Calu3 (cell line): ENCODE measurements at regions not wholly inside any gene's neighbourhood (a gene's known extent, or its start where the extent isn't known, plus 50 kb on each side); places are given as distances from the start of the nearest gene placed in this dataset.

Experiments
- BruUV-seq: library from RNA; stranded (reverse); fragments of 400-500 nt; replicated peaks from 2 replicates; lab custom pipeline; 2021; lab: Mats Ljungman, UMichigan
- CTCF ChIA-PET: fragments of 300-600 bp; sonication (Branson Sonifier 250); formaldehyde crosslinking; loops from one replicate; lab custom pipeline; 2022; ENCODE audit warnings: antibody characterized with exemption; lab: Charles Lee
- DNase-seq: peaks from one replicate; pipeline ENCODE4 v3.0.0; 2022
- H3K27ac Mint-ChIP-seq: one replicate; pipeline ENCODE4 v1.8.0; 2022; ENCODE audit warnings: mixed read lengths; ENCODE audit not compliant: unreplicated experiment
- H3K27me3 Mint-ChIP-seq: one replicate; pipeline ENCODE4 v1.8.0; 2022; ENCODE audit warnings: mixed read lengths; ENCODE audit not compliant: unreplicated experiment
- H3K36me3 Mint-ChIP-seq: one replicate; pipeline ENCODE4 v1.8.0; 2022; ENCODE audit warnings: mild to moderate bottlenecking, moderate library complexity, mixed read lengths; ENCODE audit not compliant: insufficient read depth, unreplicated experiment
- H3K4me1 Mint-ChIP-seq: one replicate; pipeline ENCODE4 v1.8.0; 2022; ENCODE audit warnings: mild to moderate bottlenecking, low read depth, mixed read lengths; ENCODE audit not compliant: unreplicated experiment
- H3K4me3 Mint-ChIP-seq: one replicate; pipeline ENCODE4 v1.8.0; 2022; ENCODE audit warnings: mild to moderate bottlenecking, low read depth, moderate library complexity, mixed read lengths; ENCODE audit not compliant: unreplicated experiment
- H3K9me3 Mint-ChIP-seq: one replicate; pipeline ENCODE4 v1.8.0; 2022; ENCODE audit warnings: low read depth, mixed read lengths; ENCODE audit not compliant: unreplicated experiment
- CTCF ChIP-seq: fragments of 200-600 bp; IDR thresholded peaks from one replicate; pipeline ENCODE4 v1.8.0; 2022; ENCODE audit warnings: antibody characterized with exemption; ENCODE audit not compliant: unreplicated experiment
- intact Hi-C: fragments of 100-400 bp; cut with micrococcal nuclease; formaldehyde crosslinking; loops from one replicate; pipeline ENCODE4 v1.10.0; 2022; ENCODE audit not compliant: unreplicated experiment

- TF ChIP-seq CTCF: no peak
- peaks cover 17% of the 10 kb centered on the region for H3K4me1 Mint-ChIP-seq
- H3K36me3 Mint-ChIP-seq: no peaks in the 10 kb centered on the region
- no peak for DNase-seq
- no TSS peak for BruUV-seq
- no peaks in the 10 kb centered on the region for H3K9me3 Mint-ChIP-seq
- no peaks in the 10 kb centered on the region for H3K27me3 Mint-ChIP-seq
- no peak overlapping the region for H3K27ac Mint-ChIP-seq
- CTCF ChIA-PET: no interaction called here
- intact Hi-C loops: loop anchor here (10.0 kb wide), 3 partner anchors 512 to 1038 kb away; partner anchors contain the start of gene CITED2
- no peak overlapping the region for H3K4me3 Mint-ChIP-seq
Observed at GRCh38 chr6:139887275-139887674, 512.8 kb upstream of the CITED2 start.

DNA sequence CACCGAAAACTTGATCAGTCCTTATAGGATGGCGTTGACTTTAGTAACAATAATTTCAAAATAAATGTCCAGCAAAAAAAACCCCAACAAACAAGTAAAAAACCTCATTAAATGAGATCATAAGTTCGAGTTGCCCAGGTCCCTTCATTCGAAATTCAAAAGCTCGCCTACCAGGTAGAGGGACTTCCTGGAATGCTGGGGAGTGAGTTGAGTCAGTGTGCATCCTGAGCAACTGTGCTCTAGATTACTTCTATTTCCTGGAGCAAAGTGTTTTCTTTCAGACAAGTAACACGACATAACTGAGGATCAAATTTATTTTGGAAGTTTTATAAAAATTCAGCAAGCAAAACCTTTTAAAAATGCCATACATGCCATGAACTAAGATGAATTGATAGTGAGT is 511.9 kb upstream of the CITED2 start:
- no peak for DNase-seq
- peaks cover 17% of the 10 kb centered on the region for H3K4me1 Mint-ChIP-seq
- no peak overlapping the region for H3K27ac Mint-ChIP-seq

DNA sequence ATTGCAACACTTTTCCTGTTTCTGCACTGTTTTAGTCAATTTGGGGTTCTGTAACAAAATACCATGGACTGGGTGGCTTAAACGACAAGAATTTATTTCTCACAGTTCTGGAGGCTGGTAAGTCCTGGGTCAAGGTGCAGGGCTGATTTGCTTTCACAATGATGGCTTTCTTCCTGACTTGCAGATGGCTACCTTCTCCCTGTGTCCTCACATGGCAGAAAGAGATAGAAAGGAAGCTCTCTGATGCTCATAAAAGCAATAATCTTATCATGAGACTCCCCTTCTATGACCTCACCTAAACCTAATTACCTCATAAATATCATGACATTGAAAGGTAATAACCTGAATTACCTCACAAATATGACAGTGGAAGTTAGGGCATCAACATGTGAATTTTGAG is 511.5 kb upstream of the CITED2 start:
- no peaks in the 10 kb centered on the region for H3K36me3 Mint-ChIP-seq
- peaks cover 17% of the 10 kb centered on the region for H3K4me1 Mint-ChIP-seq
- H3K27me3 Mint-ChIP-seq: no peaks in the 10 kb centered on the region
- CTCF ChIA-PET: no interaction called here
- no peaks in the 10 kb centered on the region for H3K9me3 Mint-ChIP-seq
- no peak for TF ChIP-seq CTCF
- intact Hi-C loops: loop anchor here (10.0 kb wide), 3 partner anchors 511 to 1039 kb away; partner anchors contain the start of gene CITED2
- no peak overlapping the region for H3K27ac Mint-ChIP-seq
- no TSS peak for BruUV-seq
- no peak for DNase-seq
- H3K4me3 Mint-ChIP-seq: no peak overlapping the region

More for the DNA sequence above, 511.9 kb upstream of the CITED2 start:
- intact Hi-C loops: loop anchor here (10.0 kb wide), 3 partner anchors 512 to 1038 kb away; partner anchors contain the start of gene CITED2
- H3K4me3 Mint-ChIP-seq: no peak overlapping the region
- H3K9me3 Mint-ChIP-seq: no peaks in the 10 kb centered on the region
- CTCF ChIA-PET: no interaction called here
- BruUV-seq: no TSS peak
- no peaks in the 10 kb centered on the region for H3K27me3 Mint-ChIP-seq
- no peak for TF ChIP-seq CTCF
- no peaks in the 10 kb centered on the region for H3K36me3 Mint-ChIP-seq

DNA sequence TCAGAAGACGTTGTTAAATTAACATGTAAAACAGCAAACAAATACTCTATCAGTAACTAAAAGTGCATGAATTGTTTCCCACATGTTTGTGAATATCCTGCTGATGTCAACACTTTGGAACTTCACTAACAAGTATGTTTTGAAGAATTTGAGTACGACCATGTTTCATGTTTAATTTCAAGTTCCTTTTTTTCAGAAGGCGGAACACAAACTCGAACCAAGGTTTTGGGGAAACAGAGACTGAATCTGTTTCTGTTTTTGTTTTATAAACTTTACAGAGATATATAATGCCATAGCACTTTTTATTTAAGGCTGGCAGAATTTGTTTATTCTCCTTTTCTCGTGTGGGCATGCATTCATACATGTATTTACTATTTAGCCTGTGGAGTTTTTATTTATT is 509.3 kb upstream of the CITED2 start:
- CTCF ChIA-PET: interaction anchor here (0.5 to 1.0 kb wide), 2 partner anchors 366 to 514 kb away, joined by 3 read pairs; no protein-coding TSS in a partner anchor
- DNase-seq: no peak
- Mint-ChIP-seq H3K27me3 (no peaks in the 10 kb centered on the region), H3K4me3 (no peak overlapping the region), H3K27ac (no peak overlapping the region), H3K9me3 (no peaks in the 10 kb centered on the region), H3K4me1 (peaks cover 16% of the 10 kb centered on the region), H3K36me3 (no peaks in the 10 kb centered on the region)
- no peak for TF ChIP-seq CTCF
- no TSS peak for BruUV-seq
- intact Hi-C loops: loop anchor here (5.0 to 10.0 kb wide), 4 partner anchors 99 to 1041 kb away; partner anchors contain the start of gene CITED2
